ENCODE measurements at regions not wholly inside any gene's neighbourhood (a gene's known extent, or its start where the extent isn't known, plus 50 kb on each side); places are given as distances from the start of the nearest gene placed in this dataset.

DNA sequence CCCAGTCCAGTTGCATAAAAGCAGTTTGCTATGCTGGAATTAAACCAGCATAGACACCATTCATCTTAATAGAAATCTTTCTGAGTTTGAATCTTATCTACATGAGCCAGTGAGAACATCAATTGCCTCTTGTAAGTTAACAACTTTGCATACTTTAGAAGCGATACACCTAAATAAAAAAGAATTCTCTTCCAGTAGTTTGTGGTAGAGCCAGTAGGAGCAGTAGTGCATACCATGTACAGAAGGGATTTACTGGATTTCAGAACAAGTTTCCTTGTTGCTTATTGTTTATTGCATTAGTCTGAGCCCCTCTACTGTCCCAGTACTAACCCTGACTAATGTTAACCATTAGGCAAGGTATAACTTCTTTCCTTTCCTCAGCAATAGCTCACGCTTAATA, 313.1 kb downstream of the TGFB2 start:
- Histone ChIP-seq H3K27ac (ENCODE audit: extremely low read length, insufficient read depth, low read length) (no peak overlapping the region), H3K79me2 (ENCODE audit: insufficient read depth, low read length) (no peaks in the 10 kb centered on the region), H3K9me3 (ENCODE audit: low read length) (no peaks in the 10 kb centered on the region), H3K4me3 (replicated peaks in 1 of 3; ENCODE audit: insufficient read depth in 1 of 3, low read depth in 2 of 3, low read length in 3 of 3) (no peak overlapping the region), H3K36me3 (replicated peaks in 1 of 2; ENCODE audit: control insufficient read depth in 1 of 2, insufficient read depth in 2 of 2, low read length in 2 of 2) (no peaks in the 10 kb centered on the region), H3K27me3 (ENCODE audit: control insufficient read depth in 1 of 2, insufficient read depth in 2 of 2, low read length in 2 of 2) (no peaks in the 10 kb centered on the region), H3K9ac (ENCODE audit: insufficient read depth, low read depth, low read length) (no peak overlapping the region), H4K20me1 (ENCODE audit: insufficient read depth, low read length) (no peaks in the 10 kb centered on the region), H3K4me2 (ENCODE audit: low read depth, low read length) (no peak overlapping the region), H3K4me1 (ENCODE audit: insufficient read depth, low read length) (no peaks in the 10 kb centered on the region), H2AFZ (ENCODE audit: low read length) (no peak overlapping the region)
- ATAC-seq (no peak), FAIRE-seq (no peak), DNase-seq (ENCODE audit: low spot score) (no peak)
- ChIA-PET CTCF (ENCODE audit: low intra/inter-chr PET ratio, low total read pairs) (no interaction called here), POLR2A (no interaction called here)
- no TSS peak for BruUV-seq (replicated peaks)
- 71% methylated on average over 2 of the region's 2 CpGs for WGBS (ENCODE audit: low lambda C conversion rate)
- TF ChIP-seq ZNF879 (CRISPR knock-in tag; IDR thresholded peaks at IDR 0.05): no peak
- TF ChIP-seq NPAS2 (CRISPR knock-in tag; IDR thresholded peaks at IDR 0.05; ENCODE audit: borderline replicate concordance): no peak
- TF ChIP-seq, protein P1, sequence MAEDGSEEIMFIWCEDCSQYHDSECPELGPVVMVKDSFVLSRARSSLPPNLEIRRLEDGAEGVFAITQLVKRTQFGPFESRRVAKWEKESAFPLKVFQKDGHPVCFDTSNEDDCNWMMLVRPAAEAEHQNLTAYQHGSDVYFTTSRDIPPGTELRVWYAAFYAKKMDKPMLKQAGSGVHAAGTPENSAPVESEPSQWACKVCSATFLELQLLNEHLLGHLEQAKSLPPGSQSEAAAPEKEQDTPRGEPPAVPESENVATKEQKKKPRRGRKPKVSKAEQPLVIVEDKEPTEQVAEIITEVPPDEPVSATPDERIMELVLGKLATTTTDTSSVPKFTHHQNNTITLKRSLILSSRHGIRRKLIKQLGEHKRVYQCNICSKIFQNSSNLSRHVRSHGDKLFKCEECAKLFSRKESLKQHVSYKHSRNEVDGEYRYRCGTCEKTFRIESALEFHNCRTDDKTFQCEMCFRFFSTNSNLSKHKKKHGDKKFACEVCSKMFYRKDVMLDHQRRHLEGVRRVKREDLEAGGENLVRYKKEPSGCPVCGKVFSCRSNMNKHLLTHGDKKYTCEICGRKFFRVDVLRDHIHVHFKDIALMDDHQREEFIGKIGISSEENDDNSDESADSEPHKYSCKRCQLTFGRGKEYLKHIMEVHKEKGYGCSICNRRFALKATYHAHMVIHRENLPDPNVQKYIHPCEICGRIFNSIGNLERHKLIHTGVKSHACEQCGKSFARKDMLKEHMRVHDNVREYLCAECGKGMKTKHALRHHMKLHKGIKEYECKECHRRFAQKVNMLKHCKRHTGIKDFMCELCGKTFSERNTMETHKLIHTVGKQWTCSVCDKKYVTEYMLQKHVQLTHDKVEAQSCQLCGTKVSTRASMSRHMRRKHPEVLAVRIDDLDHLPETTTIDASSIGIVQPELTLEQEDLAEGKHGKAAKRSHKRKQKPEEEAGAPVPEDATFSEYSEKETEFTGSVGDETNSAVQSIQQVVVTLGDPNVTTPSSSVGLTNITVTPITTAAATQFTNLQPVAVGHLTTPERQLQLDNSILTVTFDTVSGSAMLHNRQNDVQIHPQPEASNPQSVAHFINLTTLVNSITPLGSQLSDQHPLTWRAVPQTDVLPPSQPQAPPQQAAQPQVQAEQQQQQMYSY (CRISPR knock-in tag; IDR thresholded peaks at IDR 0.05): no peak
- no peak for TF ChIP-seq ZBTB37 (CRISPR knock-in tag; IDR thresholded peaks at IDR 0.05)
- TF ChIP-seq, protein P2, sequence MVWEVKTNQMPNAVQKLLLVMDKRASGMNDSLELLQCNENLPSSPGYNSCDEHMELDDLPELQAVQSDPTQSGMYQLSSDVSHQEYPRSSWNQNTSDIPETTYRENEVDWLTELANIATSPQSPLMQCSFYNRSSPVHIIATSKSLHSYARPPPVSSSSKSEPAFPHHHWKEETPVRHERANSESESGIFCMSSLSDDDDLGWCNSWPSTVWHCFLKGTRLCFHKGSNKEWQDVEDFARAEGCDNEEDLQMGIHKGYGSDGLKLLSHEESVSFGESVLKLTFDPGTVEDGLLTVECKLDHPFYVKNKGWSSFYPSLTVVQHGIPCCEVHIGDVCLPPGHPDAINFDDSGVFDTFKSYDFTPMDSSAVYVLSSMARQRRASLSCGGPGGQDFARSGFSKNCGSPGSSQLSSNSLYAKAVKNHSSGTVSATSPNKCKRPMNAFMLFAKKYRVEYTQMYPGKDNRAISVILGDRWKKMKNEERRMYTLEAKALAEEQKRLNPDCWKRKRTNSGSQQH (CRISPR knock-in tag; IDR thresholded peaks at IDR 0.05; ENCODE audit: low read depth): no peak
- TF ChIP-seq ZSCAN12 (CRISPR knock-in tag; IDR thresholded peaks at IDR 0.05): no peak
- TF ChIP-seq ZNF713 (CRISPR knock-in tag; IDR thresholded peaks at IDR 0.05): no peak
- no peak for TF ChIP-seq ZNF33A (CRISPR knock-in tag; IDR thresholded peaks at IDR 0.05; ENCODE audit: borderline replicate concordance)
- TF ChIP-seq, protein P3, sequence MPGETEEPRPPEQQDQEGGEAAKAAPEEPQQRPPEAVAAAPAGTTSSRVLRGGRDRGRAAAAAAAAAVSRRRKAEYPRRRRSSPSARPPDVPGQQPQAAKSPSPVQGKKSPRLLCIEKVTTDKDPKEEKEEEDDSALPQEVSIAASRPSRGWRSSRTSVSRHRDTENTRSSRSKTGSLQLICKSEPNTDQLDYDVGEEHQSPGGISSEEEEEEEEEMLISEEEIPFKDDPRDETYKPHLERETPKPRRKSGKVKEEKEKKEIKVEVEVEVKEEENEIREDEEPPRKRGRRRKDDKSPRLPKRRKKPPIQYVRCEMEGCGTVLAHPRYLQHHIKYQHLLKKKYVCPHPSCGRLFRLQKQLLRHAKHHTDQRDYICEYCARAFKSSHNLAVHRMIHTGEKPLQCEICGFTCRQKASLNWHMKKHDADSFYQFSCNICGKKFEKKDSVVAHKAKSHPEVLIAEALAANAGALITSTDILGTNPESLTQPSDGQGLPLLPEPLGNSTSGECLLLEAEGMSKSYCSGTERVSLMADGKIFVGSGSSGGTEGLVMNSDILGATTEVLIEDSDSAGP (CRISPR knock-in tag; IDR thresholded peaks at IDR 0.05; ENCODE audit: borderline replicate concordance): no peak
- TF ChIP-seq ZNF557 (CRISPR knock-in tag; IDR thresholded peaks at IDR 0.05): no peak
- no peak for TF ChIP-seq ZNF34 (CRISPR knock-in tag; IDR thresholded peaks at IDR 0.05; ENCODE audit: borderline replicate concordance)
- in situ Hi-C loops (cut with HindIII; ENCODE audit: extremely low pct_ligation_motif_present, low pct_unique_long_range_greater_than_20kb): no loop called here
- intact Hi-C loops (cut with micrococcal nuclease; ENCODE audit: unreplicated experiment): no loop called here

All from HepG2 (cell line).